Stimulated activated CD8-positive, alpha-beta memory T cell treated with anti-CD3 and anti-CD28 coated beads, Interleukin-4, amount 100 ng/mL, for 48 hours (primary cell): ENCODE measurements at regions not wholly inside any gene's neighbourhood (a gene's known extent, or its start where the extent isn't known, plus 50 kb on each side); places are given as distances from the start of the nearest gene placed in this dataset.
"Not testable (repeated sequence)": the region's sequence is repeated elsewhere in the genome, so short reads cannot be mapped to it uniquely, and the experiment has no call there.

Source experiments
- DNase-seq: peaks from one replicate; pipeline ENCODE4 v3.0.0-alpha.2; 2020

DNA sequence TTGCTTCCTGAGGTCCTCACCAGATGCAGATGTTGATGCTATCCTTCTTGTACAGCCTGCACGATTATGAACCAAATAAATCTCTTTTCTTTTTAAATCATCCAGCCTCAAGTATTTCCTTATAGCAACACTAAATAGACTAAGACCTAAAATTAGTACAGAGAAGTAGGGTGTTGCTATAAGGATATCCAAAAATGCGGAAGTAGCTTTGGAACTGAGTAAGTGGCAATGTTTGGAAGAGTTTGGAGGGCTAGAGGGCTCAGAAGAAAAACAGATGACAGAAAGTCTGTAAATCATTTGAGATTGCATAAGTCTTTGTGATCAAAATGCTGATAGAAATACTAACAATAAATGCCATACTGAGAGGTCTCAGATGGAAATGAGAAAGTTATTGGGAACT is 894.9 kb downstream of the DIPK2A start:
- DNase-seq = no peak

DNA sequence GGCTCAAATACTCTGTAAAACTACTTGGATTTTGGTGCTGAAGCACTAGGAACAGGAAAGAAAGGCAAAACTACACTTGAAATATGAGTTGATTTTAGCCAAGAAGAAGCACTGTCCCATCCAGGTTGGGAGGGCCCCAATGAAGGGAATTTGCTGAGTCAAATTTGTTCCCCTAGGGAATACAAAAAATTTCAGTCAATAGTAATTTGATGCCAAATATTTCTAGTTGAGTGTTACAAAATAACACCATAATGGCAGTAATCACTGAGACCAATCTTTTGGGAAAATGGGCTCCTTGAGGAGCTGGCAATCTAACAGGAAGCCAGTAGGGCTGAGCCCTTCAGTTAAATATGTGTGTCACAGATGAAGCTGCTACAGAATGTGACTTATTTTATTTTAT is 896.9 kb downstream of the DIPK2A start:
- no peak for DNase-seq

DNA sequence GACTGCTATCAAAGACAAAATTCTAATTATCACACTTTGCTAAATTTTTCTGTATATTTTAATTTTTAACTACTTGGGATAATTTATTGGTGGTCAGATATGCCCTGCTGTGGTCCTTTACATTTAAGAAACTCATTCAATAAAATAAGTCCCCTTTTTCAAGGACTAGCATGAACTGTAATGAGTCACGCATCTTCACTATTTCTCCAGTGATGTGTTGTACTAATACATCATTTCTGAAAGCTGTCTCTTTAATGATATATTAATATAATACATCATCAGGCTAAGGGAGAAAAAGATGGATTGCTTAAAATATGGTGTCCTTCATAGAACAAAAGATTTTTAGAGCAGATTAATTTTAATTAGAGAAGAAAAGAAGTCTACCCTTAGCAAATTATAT is 901.4 kb downstream of the DIPK2A start:
- DNase-seq = no peak

DNA sequence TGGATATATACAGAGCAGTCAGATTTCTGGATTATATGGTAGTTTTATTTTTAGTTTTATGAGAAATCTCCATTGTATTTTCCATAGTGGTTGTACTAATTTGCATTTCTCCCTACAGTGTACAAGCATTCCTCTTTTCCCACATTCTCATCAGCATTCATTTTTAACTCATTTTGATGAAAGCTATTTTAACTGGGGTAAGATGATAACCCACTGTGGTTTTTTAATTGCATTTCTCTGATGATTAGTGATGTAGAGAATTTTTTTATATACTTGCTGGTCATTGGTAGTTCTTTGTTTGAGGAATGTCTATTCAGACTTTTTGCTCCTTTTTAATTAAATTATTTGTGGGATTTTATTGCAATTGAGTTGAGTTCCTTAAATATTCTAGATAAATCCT is 903.6 kb downstream of the DIPK2A start:
- DNase-seq = no peak

DNA sequence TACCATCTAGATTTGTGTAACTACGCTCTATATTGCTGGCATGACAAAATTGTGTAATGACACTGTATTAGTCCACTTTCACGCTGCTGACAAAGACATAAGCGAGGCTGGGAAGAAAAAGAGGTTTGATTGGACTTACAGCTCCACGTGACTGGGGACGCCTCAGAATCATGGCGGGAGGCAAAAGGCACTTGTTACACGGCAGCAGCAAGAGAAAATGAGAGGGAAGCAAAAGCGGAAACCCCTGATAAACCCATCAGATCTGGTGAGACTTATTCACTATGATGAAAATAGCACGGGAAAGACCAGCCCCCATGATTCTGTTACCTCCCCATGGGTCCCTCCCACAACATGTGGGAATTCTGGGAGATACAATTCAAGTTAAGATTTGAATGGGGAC is 905.7 kb downstream of the DIPK2A start:
- DNase-seq = no peak

DNA sequence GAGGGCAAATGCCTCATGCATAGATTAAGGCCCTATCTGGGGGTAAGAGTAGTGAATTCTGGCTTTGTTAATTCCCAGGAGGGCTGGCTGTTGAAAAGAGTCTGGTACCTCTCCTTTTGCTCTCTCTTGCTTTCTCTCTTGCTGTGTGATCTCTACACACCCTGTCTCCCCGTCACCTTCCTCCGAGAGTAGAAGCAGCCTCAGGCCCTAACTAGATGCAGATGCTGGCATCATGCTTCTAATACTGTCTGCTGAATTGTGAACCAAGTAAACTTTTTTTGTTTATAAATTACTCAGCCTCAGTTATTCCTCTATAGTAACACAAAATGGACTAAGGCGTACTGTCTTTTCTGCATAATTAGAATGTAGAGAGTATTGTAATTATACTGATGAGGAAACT is 908.1 kb downstream of the DIPK2A start:
- DNase-seq = no peak

DNA sequence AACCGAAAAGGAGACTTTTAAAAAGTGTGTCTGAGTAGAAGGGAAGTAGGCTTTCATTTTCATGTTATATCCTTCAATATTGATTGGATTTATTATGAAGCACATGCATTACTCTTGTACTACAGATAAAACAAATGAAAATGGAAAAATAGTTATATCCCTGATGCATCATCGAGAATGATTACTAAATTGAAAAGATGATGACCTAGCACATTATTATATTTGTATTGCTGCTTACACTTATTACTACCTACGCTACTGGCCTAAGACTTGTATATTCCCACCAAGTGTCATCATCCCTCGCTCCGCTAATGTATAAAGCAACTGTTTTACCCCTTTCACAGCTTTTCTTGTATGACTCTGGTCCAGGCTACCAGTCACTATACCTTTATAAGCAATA is 922.4 kb downstream of the DIPK2A start:
- no peak for DNase-seq

DNA sequence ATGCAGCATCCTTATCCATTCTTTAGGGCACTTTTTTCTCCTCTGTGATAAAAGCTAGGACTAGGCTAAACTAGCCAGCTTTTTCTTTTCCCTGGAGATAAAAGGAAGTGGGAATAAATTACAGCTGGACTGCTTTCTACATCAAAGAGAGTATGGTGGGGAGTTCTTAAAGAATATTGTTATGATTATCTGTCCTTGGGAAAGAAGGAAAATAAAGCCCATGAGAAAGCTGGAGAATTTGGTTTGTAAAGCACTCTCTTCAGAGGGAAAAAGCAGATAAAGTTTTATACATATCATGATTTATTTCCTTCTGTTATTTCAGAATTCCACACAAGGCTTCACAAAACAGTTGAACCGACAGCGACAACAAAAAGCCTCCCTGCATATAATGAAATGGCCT is 923.0 kb downstream of the DIPK2A start:
- no peak for DNase-seq

DNA sequence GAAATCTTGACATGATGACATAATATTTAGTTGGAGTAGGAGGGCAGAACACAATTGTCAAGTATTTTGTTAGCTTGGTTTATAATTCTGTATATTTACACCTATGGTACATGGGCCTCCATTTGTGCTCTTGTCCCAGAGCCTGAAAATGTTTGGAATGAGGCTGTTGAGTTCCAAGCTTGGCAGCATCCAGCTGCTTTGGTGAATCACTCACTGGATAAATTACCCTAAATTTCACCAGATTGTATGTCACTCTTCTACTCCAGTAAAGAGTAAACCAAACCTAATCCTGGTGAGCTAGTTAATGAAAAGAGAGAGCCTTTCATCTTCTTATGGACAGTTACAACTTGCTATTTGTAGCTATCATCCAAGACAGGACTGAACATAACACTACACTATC is 928.7 kb downstream of the DIPK2A start:
- no peak for DNase-seq

DNA sequence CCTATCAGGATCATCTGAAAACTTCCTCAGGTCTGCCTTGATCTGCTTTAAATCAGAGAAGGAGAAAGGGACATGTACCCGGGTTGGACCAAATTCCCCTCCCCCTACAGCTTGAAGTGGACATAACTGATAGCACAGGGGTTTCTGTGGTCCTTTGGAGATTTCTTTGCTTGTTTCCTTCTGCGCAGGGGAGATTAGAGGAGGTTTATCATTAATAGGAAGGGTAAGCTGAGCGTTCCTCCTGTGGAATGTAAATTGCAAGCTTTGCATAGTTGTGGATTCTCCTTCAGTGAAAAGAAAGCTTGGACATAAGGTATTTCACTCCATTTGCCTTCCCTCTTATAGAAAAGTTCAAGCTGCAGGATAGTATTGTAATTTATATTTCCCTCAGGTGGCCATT is 936.0 kb downstream of the DIPK2A start:
- DNase-seq = not testable (repeated sequence)

DNA sequence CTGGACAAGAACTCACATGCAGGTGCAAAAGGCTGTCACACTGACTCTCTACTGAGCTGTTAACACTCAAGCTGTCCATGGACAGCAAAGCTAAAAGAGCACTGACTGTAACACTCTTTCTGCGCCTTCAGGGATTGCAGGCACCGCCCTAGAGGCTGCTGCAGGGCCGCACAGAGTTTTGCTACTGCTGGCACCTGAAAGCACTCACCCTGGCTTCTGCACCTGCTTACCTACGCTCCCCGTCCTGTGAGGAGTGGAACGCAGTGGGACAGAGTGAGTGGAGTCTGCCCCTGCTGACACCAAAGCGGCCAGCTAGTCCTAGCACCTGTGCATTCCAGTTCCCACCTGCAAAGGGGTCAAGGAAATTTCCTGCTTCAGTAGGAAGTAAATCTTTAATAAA is 941.3 kb downstream of the DIPK2A start:
- no peak for DNase-seq

DNA sequence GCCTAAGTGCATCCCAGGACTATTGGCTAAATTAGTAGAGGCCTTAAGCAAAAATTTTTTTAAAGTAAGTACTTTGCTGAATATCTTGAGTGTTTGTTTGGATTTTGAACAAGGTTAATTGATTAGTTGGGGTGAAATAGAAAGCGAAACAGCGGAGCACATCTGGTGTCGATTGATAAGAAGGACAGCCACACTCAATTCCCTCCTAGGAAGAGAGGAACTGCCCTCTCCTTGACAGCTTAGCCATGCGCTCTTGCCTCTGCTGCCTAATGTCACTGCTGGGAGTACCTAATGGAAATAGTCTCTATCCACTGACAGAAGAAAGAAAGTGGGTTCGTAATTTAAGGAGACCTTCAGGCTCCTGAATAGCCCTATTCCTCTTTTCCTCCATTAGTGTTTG is 943.6 kb downstream of the DIPK2A start:
- no peak for DNase-seq

DNA sequence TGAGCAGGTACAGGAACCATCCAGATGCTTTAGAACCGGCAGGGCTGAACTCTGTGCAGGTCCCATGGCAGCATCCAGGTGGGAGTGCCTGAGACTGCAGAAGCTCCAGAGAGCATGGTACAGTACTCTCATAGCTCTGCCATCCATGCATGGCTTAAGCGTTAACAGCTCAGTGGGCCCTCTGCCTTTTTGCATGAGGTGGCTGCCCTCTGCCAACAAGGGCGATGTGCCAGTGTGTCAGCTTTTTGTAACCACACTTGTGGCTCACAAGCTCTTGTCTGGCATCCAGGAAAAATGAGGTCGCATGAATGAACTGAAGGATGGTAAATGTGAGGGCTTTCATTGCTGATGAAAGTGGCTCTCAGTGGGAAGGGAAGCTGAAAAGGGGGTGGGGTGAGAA is 950.1 kb downstream of the DIPK2A start:
- no peak for DNase-seq

DNA sequence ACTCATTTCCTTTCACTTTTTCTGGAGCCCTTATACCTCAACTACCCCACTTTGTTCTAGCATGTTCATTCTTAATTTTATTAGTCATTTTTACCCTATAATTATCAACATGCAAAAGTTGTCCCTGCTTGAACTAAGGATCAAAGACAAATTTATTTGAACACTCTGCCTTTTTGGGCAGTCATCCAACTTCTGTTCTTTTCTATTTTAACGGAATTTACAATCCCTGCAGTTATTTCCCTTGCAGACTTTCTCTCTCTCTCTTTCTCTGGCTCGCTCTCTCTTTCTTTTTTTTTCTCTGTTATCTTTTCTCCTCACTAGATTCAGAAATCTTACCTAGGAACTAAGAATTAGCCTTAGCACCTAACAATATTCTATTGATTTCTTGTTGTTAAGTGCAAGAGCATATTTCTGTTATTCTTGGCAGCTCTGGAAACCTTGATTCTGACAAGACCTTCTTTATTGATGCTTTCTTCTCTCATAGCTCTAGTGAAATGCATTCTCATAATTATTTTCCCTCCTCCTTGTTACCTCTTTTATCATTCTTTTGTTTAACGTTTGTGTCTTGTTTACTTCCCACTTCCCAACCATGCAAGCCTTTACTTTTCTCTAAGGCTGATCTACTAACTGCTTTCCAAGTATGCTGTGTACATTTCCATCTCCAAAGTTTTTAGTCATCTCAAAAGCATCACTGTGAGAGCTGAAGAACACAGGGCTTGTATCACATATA is 951.6 kb downstream of the DIPK2A start:
- no peak for DNase-seq

DNA sequence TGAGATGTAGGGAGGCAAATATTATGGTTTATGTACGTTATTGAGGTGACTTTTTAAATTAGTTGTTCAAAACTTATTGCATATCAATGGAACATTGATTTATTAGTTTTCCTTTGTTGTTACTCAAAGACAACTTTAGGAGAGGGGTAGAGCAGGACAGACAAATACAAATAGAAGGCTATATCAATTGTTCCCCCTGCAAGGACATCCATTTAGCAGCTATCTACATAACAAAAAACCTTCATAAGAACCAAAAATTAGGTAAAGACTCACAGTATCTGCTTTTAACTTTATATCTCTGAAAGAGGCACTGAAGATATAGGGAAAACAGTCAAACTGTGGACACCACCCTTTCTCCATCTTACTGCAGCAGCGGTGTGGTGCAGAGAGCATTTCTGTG is 958.8 kb downstream of the DIPK2A start:
- DNase-seq = no peak

DNA sequence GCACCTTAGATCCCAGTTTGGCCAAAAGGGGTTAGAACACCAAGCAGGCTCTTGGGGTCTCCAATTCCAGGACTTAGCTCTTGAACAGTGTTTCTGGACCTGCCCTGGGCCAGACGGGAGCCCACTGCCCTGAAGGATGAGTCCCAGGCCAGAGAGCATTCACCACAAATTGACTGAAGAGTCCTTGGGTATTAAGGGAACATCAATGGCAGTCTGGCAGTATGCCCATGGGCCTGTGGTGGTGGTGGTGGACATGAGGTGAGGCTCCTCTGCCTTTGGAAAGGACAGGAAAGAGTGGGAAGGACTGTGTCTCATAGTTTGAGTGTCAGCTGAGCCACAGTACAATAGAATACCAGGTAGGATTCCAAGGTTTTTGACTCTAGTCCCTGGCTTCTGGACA is 960.0 kb downstream of the DIPK2A start:
- no peak for DNase-seq

DNA sequence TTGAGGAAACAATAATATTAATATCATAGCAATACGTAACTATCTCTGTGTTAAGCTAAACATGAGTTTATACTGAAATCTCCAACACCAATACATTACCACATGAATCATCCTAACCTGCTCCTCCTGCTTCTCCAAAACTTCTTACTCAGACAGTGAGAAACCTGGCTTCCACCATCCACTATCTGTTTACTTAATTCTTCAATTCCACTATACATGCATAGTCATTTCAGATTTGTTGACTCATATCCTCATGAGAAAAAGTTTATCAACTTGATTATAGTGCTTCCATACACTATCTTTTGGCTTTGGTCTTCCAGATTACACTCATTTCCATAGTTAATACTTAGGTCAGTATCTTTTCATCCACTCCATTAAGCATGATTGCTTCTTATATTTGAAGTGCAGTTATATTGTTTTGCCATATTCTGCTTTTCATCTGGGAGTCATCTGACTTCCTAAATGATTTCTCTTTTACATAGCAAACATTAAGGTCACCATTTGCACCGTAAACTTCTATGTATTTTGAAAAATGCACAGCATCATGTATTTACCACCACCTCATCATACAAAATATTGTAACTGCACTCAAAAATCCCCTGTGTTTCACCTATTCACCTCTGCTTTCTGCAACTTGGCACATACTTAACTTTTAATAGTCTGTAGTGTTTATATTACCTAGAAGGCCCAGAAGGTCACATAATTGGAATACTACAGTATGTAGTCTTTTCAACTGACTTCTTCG is 970.6 kb downstream of the DIPK2A start:
- DNase-seq = no peak

DNA sequence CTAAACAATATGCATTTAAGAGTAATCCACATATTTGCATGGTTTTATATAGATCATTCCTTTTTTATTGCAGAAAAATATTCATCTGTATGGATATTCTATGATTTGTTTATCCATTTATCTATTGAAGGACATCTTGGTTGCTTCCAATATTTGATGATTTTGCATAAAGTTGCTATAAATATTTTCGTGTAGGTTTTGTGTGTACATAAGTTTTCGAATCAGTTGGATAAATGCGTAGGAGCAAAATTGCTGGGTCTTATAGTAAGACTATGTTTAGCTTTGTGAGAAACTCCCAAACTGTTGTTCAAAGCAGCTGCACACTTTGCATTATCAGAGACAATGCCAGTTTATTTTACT is 971.2 kb downstream of the DIPK2A start:
- DNase-seq = no peak

DNA sequence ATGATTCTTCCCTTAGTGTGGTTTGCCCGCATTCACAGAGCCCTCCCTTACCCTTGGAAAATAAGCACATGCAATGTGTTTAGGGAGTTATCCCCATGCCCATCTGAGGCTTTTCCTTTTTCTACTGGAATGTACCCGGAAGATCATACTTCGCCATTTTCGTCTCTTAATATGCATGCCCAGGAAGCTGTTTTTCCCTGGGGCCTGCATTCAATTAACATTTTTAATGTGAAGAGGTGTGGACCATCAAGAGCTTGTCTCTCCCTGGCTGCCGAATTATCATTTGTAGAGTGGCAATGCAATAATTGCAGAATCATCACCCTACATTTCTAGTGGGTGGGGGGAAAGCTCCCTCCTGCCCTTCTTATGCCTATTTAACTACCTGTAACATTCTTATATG is 976.3 kb downstream of the DIPK2A start:
- no peak for DNase-seq

DNA sequence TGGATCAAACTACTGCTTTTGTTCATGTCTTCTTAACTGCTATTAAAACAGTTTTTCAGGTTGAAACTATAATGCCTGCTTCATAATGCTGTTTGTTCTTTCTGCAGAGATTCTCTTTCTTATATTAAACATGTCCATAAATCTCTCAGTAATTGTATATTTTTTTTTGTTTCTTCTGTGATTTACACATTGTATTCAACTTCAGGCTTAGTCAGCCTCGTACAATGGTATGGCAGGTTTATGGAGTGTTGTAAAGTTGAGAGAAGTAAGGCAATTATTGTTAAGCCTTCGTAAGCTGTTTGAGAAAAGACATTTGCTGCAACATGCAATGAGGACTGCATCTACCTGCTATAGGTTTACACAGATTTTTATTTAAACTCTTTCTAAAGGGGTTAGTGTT is 977.1 kb downstream of the DIPK2A start:
- no peak for DNase-seq

DNA sequence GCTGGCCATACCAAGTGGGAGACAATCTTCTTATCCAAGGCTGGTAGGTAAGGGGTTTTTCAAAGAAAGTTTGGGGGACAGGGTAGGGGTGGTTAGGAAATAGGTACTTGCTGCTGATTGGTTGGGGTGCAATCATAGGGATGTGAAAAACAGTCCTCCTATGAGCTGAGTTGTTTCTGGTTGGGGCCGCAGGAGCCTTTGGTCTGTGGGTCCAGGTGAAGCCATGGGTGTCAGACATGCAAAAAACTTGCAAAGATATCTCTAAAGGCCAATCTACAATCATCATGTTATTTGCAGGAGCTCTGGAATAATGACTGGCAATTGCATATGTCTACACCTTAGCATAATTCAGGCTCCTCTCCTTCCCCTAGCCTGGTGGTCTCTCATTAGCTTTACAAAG is 982.3 kb downstream of the DIPK2A start:
- DNase-seq = no peak

DNA sequence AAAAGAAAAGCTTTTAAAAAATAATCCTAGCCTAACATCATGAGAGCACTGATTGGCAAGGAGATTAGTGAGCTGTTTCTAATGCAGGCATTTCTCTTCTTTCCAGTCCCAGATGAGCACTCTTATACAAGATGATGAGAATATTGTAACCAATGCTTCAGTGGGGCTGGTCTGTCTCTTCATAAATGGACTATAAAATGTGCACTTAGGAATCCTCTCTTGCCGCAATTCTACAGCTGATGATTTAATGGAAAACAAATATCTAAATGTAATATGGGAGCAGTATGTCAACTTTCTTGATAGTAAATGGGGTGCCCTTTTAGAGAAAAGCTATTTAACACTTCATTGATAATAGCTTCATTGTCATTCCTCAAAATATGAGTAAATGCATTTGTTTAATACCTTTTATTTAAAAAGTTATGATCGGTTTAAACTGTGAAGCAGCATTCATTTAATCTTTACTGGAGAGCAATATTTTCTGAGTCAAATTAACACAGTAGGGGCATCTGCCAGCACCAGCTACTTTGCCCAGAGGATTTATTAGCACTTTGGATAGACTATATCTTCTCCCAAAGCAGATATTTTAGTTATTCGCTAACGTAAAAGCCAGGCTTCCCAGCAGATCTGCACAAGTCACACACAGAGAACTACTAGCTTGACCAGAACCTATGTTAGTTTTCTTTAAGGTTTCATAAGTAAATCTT is 985.9 kb downstream of the DIPK2A start:
- DNase-seq = no peak

DNA sequence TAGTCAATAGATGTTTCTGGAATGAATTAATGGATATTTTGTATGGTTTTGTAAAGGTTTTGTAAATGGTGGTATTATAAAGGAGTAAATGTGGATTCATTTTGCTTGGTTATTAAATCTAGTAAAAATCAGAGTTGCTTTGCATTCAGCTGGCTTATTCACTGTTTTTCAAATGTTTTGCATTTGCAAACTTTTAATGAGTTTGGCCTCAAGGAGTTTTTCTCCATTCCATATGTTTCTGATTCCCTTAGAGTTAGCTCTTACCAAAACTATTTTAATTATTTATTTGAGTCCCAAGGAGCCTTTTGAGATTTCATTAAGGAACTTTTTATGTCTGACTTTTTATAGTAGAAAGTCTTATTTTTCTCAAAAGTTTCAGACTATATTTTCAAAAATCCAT is 992.2 kb downstream of the DIPK2A start:
- no peak for DNase-seq

DNA sequence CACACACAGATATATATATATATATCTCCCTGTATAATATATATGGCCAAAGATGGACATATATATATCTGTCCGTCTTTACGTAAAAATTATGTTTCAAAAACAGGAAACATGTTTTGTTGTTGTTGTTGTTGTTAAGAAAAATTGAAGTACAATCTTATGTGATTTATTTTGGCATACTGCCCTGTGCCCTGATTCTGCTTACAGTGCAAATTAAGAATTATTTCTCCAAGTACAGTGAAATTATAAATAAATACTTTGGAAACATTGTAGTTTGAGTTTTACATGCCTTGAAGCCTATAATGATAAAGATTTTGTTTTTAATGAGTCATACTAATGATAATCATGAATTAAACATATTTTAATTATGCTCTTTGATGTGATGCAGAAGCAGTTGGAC is 994.9 kb downstream of the DIPK2A start:
- DNase-seq = no peak
